PC-3 (cell line): ENCODE measurements at regions not wholly inside any gene's neighbourhood (a gene's known extent, or its start where the extent isn't known, plus 50 kb on each side); places are given as distances from the start of the nearest gene placed in this dataset.

Experiments
- ATAC-seq: fragments of 200-7000 bp; cut with Tn5 transposase; 2 replicates; pipeline ENCODE4 v1.9.1; 2020; ENCODE audit warnings: mild to moderate bottlenecking, moderate library complexity
- BruUV-seq: library from RNA; stranded (reverse); fragments of 400-500 nt; replicated peaks from 2 replicates; lab custom pipeline; 2021; lab: Mats Ljungman, UMichigan
- CTCF ChIA-PET: fragments of 300-600 bp; sonication (Branson Sonifier 250); formaldehyde crosslinking; loops from one replicate; lab custom pipeline; 2022; ENCODE audit warnings: antibody characterized with exemption; lab: Charles Lee
- POLR2A ChIA-PET: fragments of 300-600 bp; sonication (Branson Sonifier 250); formaldehyde crosslinking; loops from one replicate; lab custom pipeline; 2022; ENCODE audit warnings: antibody characterized with exemption; ENCODE audit not compliant: unreplicated experiment; lab: Charles Lee
- DNase-seq: peaks from one replicate; pipeline ENCODE4 v3.0.0-alpha.2; 2015
- H2AFZ ChIP-seq: fragments of 300-600 bp; sonication (generic); 2 replicates; pipeline ENCODE4 v1.6.0; 2016; ENCODE audit warnings: antibody characterized with exemption, low read length
- H3F3A ChIP-seq: fragments of 300-600 bp; sonication (generic); one replicate; pipeline ENCODE4 v1.6.0; 2017; ENCODE audit warnings: antibody characterized with exemption, low read length, control low read depth, mild to moderate bottlenecking; ENCODE audit not compliant: unreplicated experiment
- H3K27ac ChIP-seq: fragments of 300-600 bp; sonication (generic); 2 replicates; pipeline ENCODE4 v1.5.1; 2016; ENCODE audit warnings: mild to moderate bottlenecking, low read length
- H3K27me3 ChIP-seq: fragments of 300-600 bp; sonication (generic); 2 replicates; pipeline ENCODE4 v1.6.1; 2016; ENCODE audit warnings: low read length, mixed read lengths
- H3K36me3 ChIP-seq: fragments of 300-600 bp; sonication (generic); 2 replicates; pipeline ENCODE4 v1.6.1; 2016; ENCODE audit warnings: low read depth, mixed run types, low read length, mixed read lengths
- H3K4me1 ChIP-seq: fragments of 300-600 bp; sonication (generic); 2 replicates; pipeline ENCODE4 v1.5.1; 2016; ENCODE audit warnings: low read length; ENCODE audit not compliant: insufficient read depth
- H3K4me2 ChIP-seq: fragments of 300-600 bp; sonication (generic); 2 replicates; pipeline ENCODE4 v1.6.0; 2016; ENCODE audit warnings: low read length
- H3K4me3 ChIP-seq: fragments of 300-600 bp; sonication (generic); 2 replicates; pipeline ENCODE4 v1.5.1; 2016; ENCODE audit warnings: mild to moderate bottlenecking, low read length, mixed read lengths
- H3K79me2 ChIP-seq: fragments of 300-600 bp; sonication (generic); 2 replicates; pipeline ENCODE4 v1.6.1; 2017; ENCODE audit warnings: low read length, mixed read lengths
- H3K9ac ChIP-seq: fragments of 300-600 bp; sonication (generic); 2 replicates; pipeline ENCODE4 v1.6.0; 2016; ENCODE audit warnings: mild to moderate bottlenecking, low read length
- H3K9me2 ChIP-seq: fragments of 300-600 bp; sonication (generic); replicated peaks from 2 replicates; pipeline ENCODE4 v1.6.1; 2016; ENCODE audit warnings: mixed run types, low read length, mixed read lengths
- H3K9me3 ChIP-seq: fragments of 300-600 bp; sonication (generic); 2 replicates; pipeline ENCODE4 v1.6.1; 2016; ENCODE audit warnings: low read length, mixed read lengths
- H4K20me1 ChIP-seq: fragments of 300-600 bp; sonication (generic); 2 replicates; pipeline ENCODE4 v1.6.1; 2016; ENCODE audit warnings: low read length, mixed read lengths
- EZH2 ChIP-seq: fragments of 300-600 bp; sonication (generic); IDR thresholded peaks from one replicate; pipeline ENCODE4 v1.6.1; 2017; ENCODE audit warnings: antibody characterized with exemption, mild to moderate bottlenecking, low read length; ENCODE audit not compliant: unreplicated experiment
- EZH2phosphoT487 ChIP-seq: fragments of 300-600 bp; sonication (generic); IDR thresholded peaks from 2 replicates; pipeline ENCODE4 v1.6.1; 2018; ENCODE audit warnings: mild to moderate bottlenecking, antibody characterized with exemption, low read length, borderline replicate concordance
- intact Hi-C: fragments of 100-400 bp; cut with micrococcal nuclease; formaldehyde crosslinking; loops from 2 replicates; pipeline ENCODE4 v1.9.0; 2023
- TF ChIP-seq, protein P1 (sequence below): fragments of 300-600 bp; sonication (generic); conservative IDR thresholded peaks from 2 replicates; pipeline ENCODE4 v1.5.1; 2017; ENCODE audit warnings: antibody characterized with exemption, low read depth, mild to moderate bottlenecking, low read length

DNA sequence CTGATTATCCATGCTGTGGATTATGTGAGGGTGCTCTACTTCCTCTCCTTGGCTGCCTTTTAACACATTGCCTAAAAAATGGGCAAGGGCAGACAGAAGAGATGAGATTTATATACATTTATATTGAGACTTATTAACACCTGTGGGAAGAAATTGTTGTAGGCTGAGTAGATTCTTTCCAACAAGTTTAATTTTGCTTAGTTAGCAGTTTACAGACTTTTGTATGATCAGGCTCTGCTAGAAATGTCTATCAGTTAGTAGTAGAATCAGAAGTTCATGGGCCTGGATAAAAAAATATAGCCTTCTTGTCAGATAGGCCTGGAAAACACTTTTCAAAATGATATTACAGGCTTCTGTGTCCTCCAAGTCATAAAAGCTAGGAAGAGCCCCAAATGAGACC, 111.3 kb upstream of the LEF1 start:
- no peak overlapping the region for H2AFZ ChIP-seq

DNA sequence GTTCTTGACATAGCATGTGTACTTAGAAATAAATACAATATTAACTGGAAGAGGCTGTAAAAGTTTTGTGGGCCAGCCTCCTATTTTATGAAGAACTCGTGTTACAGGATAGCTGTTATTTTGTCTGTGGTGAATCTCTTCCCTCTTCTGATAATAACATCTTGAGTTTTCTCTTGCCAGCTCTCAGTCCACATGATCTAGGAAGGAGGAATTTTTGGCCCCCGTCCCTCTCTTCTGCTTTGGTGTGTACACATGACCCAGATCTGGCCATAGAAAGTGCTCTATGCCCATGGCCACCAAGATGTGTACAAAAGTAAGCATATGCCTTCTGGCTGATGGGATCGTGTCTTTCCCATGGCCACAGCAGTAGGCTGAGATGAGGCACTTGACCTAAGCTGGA, 108.0 kb upstream of the LEF1 start:
- Histone ChIP-seq H3K27me3 (no peaks in the 10 kb centered on the region), H3K9ac (no peak overlapping the region), H3K79me2 (no peaks in the 10 kb centered on the region), H3K4me1 (no peaks in the 10 kb centered on the region), H2AFZ (no peak overlapping the region), H3K9me3 (no peaks in the 10 kb centered on the region), H3K36me3 (no peaks in the 10 kb centered on the region), H3F3A (no peaks in the 10 kb centered on the region), H3K4me2 (no peak overlapping the region), H4K20me1 (no peaks in the 10 kb centered on the region), H3K9me2 (no peaks in the 10 kb centered on the region), H3K27ac (no peak overlapping the region), H3K4me3 (no peak overlapping the region)
- intact Hi-C loops: no loop called here
- ATAC-seq: no peak
- no TSS peak for BruUV-seq
- POLR2A ChIA-PET: no interaction called here
- DNase-seq: no peak
- CTCF ChIA-PET: no interaction called here
- TF ChIP-seq, protein P1, sequence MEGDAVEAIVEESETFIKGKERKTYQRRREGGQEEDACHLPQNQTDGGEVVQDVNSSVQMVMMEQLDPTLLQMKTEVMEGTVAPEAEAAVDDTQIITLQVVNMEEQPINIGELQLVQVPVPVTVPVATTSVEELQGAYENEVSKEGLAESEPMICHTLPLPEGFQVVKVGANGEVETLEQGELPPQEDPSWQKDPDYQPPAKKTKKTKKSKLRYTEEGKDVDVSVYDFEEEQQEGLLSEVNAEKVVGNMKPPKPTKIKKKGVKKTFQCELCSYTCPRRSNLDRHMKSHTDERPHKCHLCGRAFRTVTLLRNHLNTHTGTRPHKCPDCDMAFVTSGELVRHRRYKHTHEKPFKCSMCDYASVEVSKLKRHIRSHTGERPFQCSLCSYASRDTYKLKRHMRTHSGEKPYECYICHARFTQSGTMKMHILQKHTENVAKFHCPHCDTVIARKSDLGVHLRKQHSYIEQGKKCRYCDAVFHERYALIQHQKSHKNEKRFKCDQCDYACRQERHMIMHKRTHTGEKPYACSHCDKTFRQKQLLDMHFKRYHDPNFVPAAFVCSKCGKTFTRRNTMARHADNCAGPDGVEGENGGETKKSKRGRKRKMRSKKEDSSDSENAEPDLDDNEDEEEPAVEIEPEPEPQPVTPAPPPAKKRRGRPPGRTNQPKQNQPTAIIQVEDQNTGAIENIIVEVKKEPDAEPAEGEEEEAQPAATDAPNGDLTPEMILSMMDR: no peak
- no peak for TF ChIP-seq EZH2phosphoT487
- TF ChIP-seq EZH2: no peak

More for the DNA sequence above, 111.3 kb upstream of the LEF1 start:
- no peak for DNase-seq
- Histone ChIP-seq H3K9ac (no peak overlapping the region), H3K9me3 (no peaks in the 10 kb centered on the region), H3K4me2 (no peak overlapping the region), H3K4me1 (no peaks in the 10 kb centered on the region), H3K36me3 (no peaks in the 10 kb centered on the region), H3K4me3 (no peak overlapping the region), H3K79me2 (no peaks in the 10 kb centered on the region), H3F3A (no peaks in the 10 kb centered on the region), H4K20me1 (no peaks in the 10 kb centered on the region), H3K27ac (no peak overlapping the region), H3K9me2 (no peaks in the 10 kb centered on the region), H3K27me3 (no peaks in the 10 kb centered on the region)
- CTCF ChIA-PET: no interaction called here
- POLR2A ChIA-PET: no interaction called here
- no peak for ATAC-seq
- intact Hi-C loops: no loop called here
- no peak for TF ChIP-seq EZH2phosphoT487
- BruUV-seq: no TSS peak

DNA sequence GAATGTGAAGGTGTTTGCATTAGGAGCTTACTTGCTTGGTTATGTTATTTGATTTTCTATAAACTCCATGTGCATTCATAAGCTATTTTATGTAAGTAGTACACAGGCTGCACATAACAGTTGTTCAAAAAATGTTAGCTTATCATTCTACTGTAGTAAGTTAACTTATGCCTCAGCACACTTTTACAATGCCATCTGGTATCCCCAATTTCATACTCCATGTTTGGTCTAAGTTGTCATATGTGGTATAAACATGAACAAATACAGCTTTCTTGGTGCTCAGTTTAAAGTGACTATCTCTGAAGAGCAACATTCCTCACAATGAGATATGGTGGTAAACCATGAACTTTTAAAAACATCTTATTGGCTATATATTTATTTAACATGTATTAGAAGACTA, 104.3 kb upstream of the LEF1 start:
- Histone ChIP-seq H3K9ac (no peak overlapping the region), H3K4me2 (no peak overlapping the region), H3K4me3 (no peak overlapping the region), H3K9me2 (no peaks in the 10 kb centered on the region), H3K79me2 (no peaks in the 10 kb centered on the region), H3F3A (no peaks in the 10 kb centered on the region), H3K9me3 (no peaks in the 10 kb centered on the region), H4K20me1 (no peaks in the 10 kb centered on the region), H3K27me3 (no peaks in the 10 kb centered on the region), H3K36me3 (no peaks in the 10 kb centered on the region), H3K4me1 (no peaks in the 10 kb centered on the region), H2AFZ (no peak overlapping the region), H3K27ac (no peak overlapping the region)
- ATAC-seq: no peak
- ChIA-PET POLR2A (no interaction called here), CTCF (no interaction called here)
- no peak for DNase-seq
- no peak for TF ChIP-seq EZH2
- TF ChIP-seq EZH2phosphoT487: no peak
- TF ChIP-seq, protein P1: no peak
- intact Hi-C loops: no loop called here
- BruUV-seq: no TSS peak
